ENCODE measurements at regions not wholly inside any gene's neighbourhood (a gene's known extent, or its start where the extent isn't known, plus 50 kb on each side); places are given as distances from the start of the nearest gene placed in this dataset.

GRCh38 chr5:56565644-56566043 lies 249.7 kb upstream of the MAP3K1 start:
- Histone ChIP-seq H3K9me3 (ENCODE audit: low read length) (no peaks in the 10 kb centered on the region), H3K4me3 (ENCODE audit: low read length) (no peak overlapping the region), H3K36me3 (ENCODE audit: insufficient read depth, low read length) (no peaks in the 10 kb centered on the region), H3K4me1 (ENCODE audit: insufficient read depth, low read length) (peaks cover 7% of the 10 kb centered on the region), H3K27me3 (ENCODE audit: insufficient read depth, low read length, poor library complexity, severe bottlenecking) (no peaks in the 10 kb centered on the region), H3K27ac (ENCODE audit: low read depth, low read length) (no peak overlapping the region)
- peaks cover 0 to 16% (median 2%) of the 10 kb centered on the region in 3 donors for H3K4me1 Mint-ChIP-seq
- POLR2A ChIA-PET: no interaction called here
- H3K9me3 Mint-ChIP-seq: no peaks in the 10 kb centered on the region
- no peak for DNase-seq
- CTCF ChIA-PET: no interaction called here
- no peak overlapping the region for H3K27ac Mint-ChIP-seq
- H3K4me3 Mint-ChIP-seq: no peak overlapping the region
- no peaks in the 10 kb centered on the region for H3K36me3 Mint-ChIP-seq
- H3K27me3 Mint-ChIP-seq: peaks cover 4 to 17% of the 10 kb centered on the region in 2 donors

- Histone ChIP-seq H3K36me3 (ENCODE audit: insufficient read depth, low read length) (no peaks in the 10 kb centered on the region), H3K4me1 (ENCODE audit: insufficient read depth, low read length) (peaks cover 7% of the 10 kb centered on the region), H3K27me3 (ENCODE audit: insufficient read depth, low read length, poor library complexity, severe bottlenecking) (no peaks in the 10 kb centered on the region), H3K9me3 (ENCODE audit: low read length) (no peaks in the 10 kb centered on the region), H3K27ac (ENCODE audit: low read depth, low read length) (no peak overlapping the region), H3K4me3 (ENCODE audit: low read length) (no peak overlapping the region)
- Mint-ChIP-seq H3K27me3 (peaks cover 6 to 14% of the 10 kb centered on the region in 2 donors), H3K4me3 (no peak overlapping the region), H3K4me1 (peaks cover 0 to 17% (median 2%) of the 10 kb centered on the region in 3 donors), H3K36me3 (no peaks in the 10 kb centered on the region), H3K27ac (no peak overlapping the region), H3K9me3 (no peaks in the 10 kb centered on the region)
- ChIA-PET CTCF (no interaction called here), POLR2A (no interaction called here)
- no peak for DNase-seq
Observed at GRCh38 chr5:56565283-56565615, 250.1 kb upstream of the MAP3K1 start.

- no peak overlapping the region for H3K27ac ChIP-seq (ENCODE audit: low read depth, low read length)
- no peaks in the 10 kb centered on the region for H3K9me3 Mint-ChIP-seq
- CTCF ChIA-PET: no interaction called here
- POLR2A ChIA-PET: interaction anchor here (1.0 kb wide), 1 partner anchor 11 kb away, joined by 3 read pairs; no protein-coding TSS in a partner anchor
- H3K4me1 Mint-ChIP-seq: peaks cover 0 to 17% (median 2%) of the 10 kb centered on the region in 3 donors
- peaks cover 0 to 1% (median 0%) of the 10 kb centered on the region in 3 donors for H3K36me3 Mint-ChIP-seq
- no peaks in the 10 kb centered on the region for H3K9me3 ChIP-seq (ENCODE audit: low read length)
- no peak for DNase-seq
- no peak overlapping the region for H3K4me3 Mint-ChIP-seq
- H3K36me3 ChIP-seq (ENCODE audit: insufficient read depth, low read length): no peaks in the 10 kb centered on the region
- H3K27me3 ChIP-seq (ENCODE audit: insufficient read depth, low read length, poor library complexity, severe bottlenecking): no peaks in the 10 kb centered on the region
- peaks cover 7% of the 10 kb centered on the region for H3K4me1 ChIP-seq (ENCODE audit: insufficient read depth, low read length)
- H3K27me3 Mint-ChIP-seq: peaks cover 7 to 14% of the 10 kb centered on the region in 2 donors
- peak overlapping the region in 1 of 8 donors; percentile 12 for H3K27ac Mint-ChIP-seq
- H3K4me3 ChIP-seq (ENCODE audit: low read length): no peak overlapping the region
Observed at GRCh38 chr5:56564541-56565282, 250.6 kb upstream of the MAP3K1 start.

GRCh38 chr5:56561455-56561854 lies 253.9 kb upstream of the MAP3K1 start:
- no peaks in the 10 kb centered on the region for H3K36me3 ChIP-seq (ENCODE audit: insufficient read depth, low read length)
- CTCF ChIA-PET: interaction anchor here (0.9 kb wide), 1 partner anchor 67 kb away, joined by 3 read pairs; no protein-coding TSS in a partner anchor
- no peaks in the 10 kb centered on the region for H3K27me3 ChIP-seq (ENCODE audit: insufficient read depth, low read length, poor library complexity, severe bottlenecking)
- H3K4me1 ChIP-seq (ENCODE audit: insufficient read depth, low read length): peaks cover 7% of the 10 kb centered on the region
- POLR2A ChIA-PET: no interaction called here
- no peaks in the 10 kb centered on the region for H3K9me3 Mint-ChIP-seq
- peaks cover 0 to 21% (median 2%) of the 10 kb centered on the region in 3 donors for H3K4me1 Mint-ChIP-seq
- H3K36me3 Mint-ChIP-seq: peaks cover 0 to 2% (median 1%) of the 10 kb centered on the region in 3 donors
- H3K9me3 ChIP-seq (ENCODE audit: low read length): no peaks in the 10 kb centered on the region
- H3K27me3 Mint-ChIP-seq: peaks cover 7 to 21% of the 10 kb centered on the region in 2 donors
- no peak overlapping the region for H3K4me3 Mint-ChIP-seq
- H3K27ac Mint-ChIP-seq: peak overlapping the region in 1 of 8 donors; percentile 5
- no peak overlapping the region for H3K4me3 ChIP-seq (ENCODE audit: low read length)
- DNase-seq: no peak
- no peak overlapping the region for H3K27ac ChIP-seq (ENCODE audit: low read depth, low read length)

- POLR2A ChIA-PET: no interaction called here
- peak overlapping the region in 1 of 8 donors; percentile 10 for H3K27ac Mint-ChIP-seq
- H3K36me3 ChIP-seq (ENCODE audit: insufficient read depth, low read length): no peaks in the 10 kb centered on the region
- H3K27me3 ChIP-seq (ENCODE audit: insufficient read depth, low read length, poor library complexity, severe bottlenecking): no peaks in the 10 kb centered on the region
- H3K9me3 Mint-ChIP-seq: no peaks in the 10 kb centered on the region
- CTCF ChIA-PET: interaction anchor here (1.2 kb wide), 1 partner anchor 34 kb away, joined by 3 read pairs; no protein-coding TSS in a partner anchor
- H3K4me3 ChIP-seq (ENCODE audit: low read length): no peak overlapping the region
- no peaks in the 10 kb centered on the region for H3K4me1 ChIP-seq (ENCODE audit: insufficient read depth, low read length)
- H3K9me3 ChIP-seq (ENCODE audit: low read length): no peaks in the 10 kb centered on the region
- no peak overlapping the region for H3K27ac ChIP-seq (ENCODE audit: low read depth, low read length)
- H3K27me3 Mint-ChIP-seq: peaks cover 4 to 24% of the 10 kb centered on the region in 2 donors
- H3K4me1 Mint-ChIP-seq: peaks cover 0 to 16% (median 0%) of the 10 kb centered on the region in 3 donors
- no peak overlapping the region for H3K4me3 Mint-ChIP-seq
- peaks cover 0 to 8% (median 1%) of the 10 kb centered on the region in 3 donors for H3K36me3 Mint-ChIP-seq
- DNase-seq: no peak
Observed at GRCh38 chr5:56558131-56558745, 257.1 kb upstream of the MAP3K1 start.

GRCh38 chr5:56557198-56557597 lies 258.2 kb upstream of the MAP3K1 start:
- Mint-ChIP-seq H3K36me3 (peaks cover 0 to 8% (median 1%) of the 10 kb centered on the region in 3 donors), H3K4me1 (peaks cover 0 to 16% (median 0%) of the 10 kb centered on the region in 3 donors), H3K27me3 (peaks cover 4 to 24% of the 10 kb centered on the region in 2 donors), H3K9me3 (no peaks in the 10 kb centered on the region), H3K4me3 (no peak overlapping the region), H3K27ac (no peak overlapping the region)
- no peak overlapping the region for H3K27ac ChIP-seq (ENCODE audit: low read depth, low read length)
- no peak overlapping the region for H3K4me3 ChIP-seq (ENCODE audit: low read length)
- no peaks in the 10 kb centered on the region for H3K4me1 ChIP-seq (ENCODE audit: insufficient read depth, low read length)
- no peaks in the 10 kb centered on the region for H3K9me3 ChIP-seq (ENCODE audit: low read length)
- ChIA-PET POLR2A (no interaction called here), CTCF (no interaction called here)
- H3K27me3 ChIP-seq (ENCODE audit: insufficient read depth, low read length, poor library complexity, severe bottlenecking): no peaks in the 10 kb centered on the region
- no peak for DNase-seq
- H3K36me3 ChIP-seq (ENCODE audit: insufficient read depth, low read length): no peaks in the 10 kb centered on the region

GRCh38 chr5:56552612-56553268 lies 262.6 kb upstream of the MAP3K1 start:
- ChIA-PET CTCF (no interaction called here), POLR2A (no interaction called here)
- Histone ChIP-seq H3K27me3 (ENCODE audit: insufficient read depth, low read length, poor library complexity, severe bottlenecking) (no peaks in the 10 kb centered on the region), H3K4me3 (ENCODE audit: low read length) (no peak overlapping the region), H3K9me3 (ENCODE audit: low read length) (no peaks in the 10 kb centered on the region), H3K4me1 (ENCODE audit: insufficient read depth, low read length) (no peaks in the 10 kb centered on the region), H3K27ac (ENCODE audit: low read depth, low read length) (no peak overlapping the region), H3K36me3 (ENCODE audit: insufficient read depth, low read length) (no peaks in the 10 kb centered on the region)
- no peak overlapping the region for H3K4me3 Mint-ChIP-seq
- peaks cover 2 to 22% of the 10 kb centered on the region in 2 donors for H3K27me3 Mint-ChIP-seq
- no peak overlapping the region for H3K27ac Mint-ChIP-seq
- no peaks in the 10 kb centered on the region for H3K4me1 Mint-ChIP-seq
- DNase-seq: no peak
- no peaks in the 10 kb centered on the region for H3K9me3 Mint-ChIP-seq
- peaks cover 0 to 5% (median 0%) of the 10 kb centered on the region in 3 donors for H3K36me3 Mint-ChIP-seq

GRCh38 chr5:56550227-56550626 lies 265.1 kb upstream of the MAP3K1 start:
- no peaks in the 10 kb centered on the region for H3K36me3 ChIP-seq (ENCODE audit: insufficient read depth, low read length)
- peaks cover 0 to 4% (median 0%) of the 10 kb centered on the region in 3 donors for H3K36me3 Mint-ChIP-seq
- H3K9me3 ChIP-seq (ENCODE audit: low read length): no peaks in the 10 kb centered on the region
- no peak overlapping the region for H3K4me3 ChIP-seq (ENCODE audit: low read length)
- H3K27ac Mint-ChIP-seq: no peak overlapping the region
- no peak overlapping the region for H3K27ac ChIP-seq (ENCODE audit: low read depth, low read length)
- H3K4me3 Mint-ChIP-seq: no peak overlapping the region
- no peaks in the 10 kb centered on the region for H3K27me3 ChIP-seq (ENCODE audit: insufficient read depth, low read length, poor library complexity, severe bottlenecking)
- DNase-seq: no peak
- ChIA-PET CTCF (no interaction called here), POLR2A (no interaction called here)
- H3K4me1 Mint-ChIP-seq: no peaks in the 10 kb centered on the region
- H3K9me3 Mint-ChIP-seq: no peaks in the 10 kb centered on the region
- peaks cover 2 to 12% of the 10 kb centered on the region in 2 donors for H3K27me3 Mint-ChIP-seq
- H3K4me1 ChIP-seq (ENCODE audit: insufficient read depth, low read length): no peaks in the 10 kb centered on the region
